Adrenal gland (tissue), 9 donors: ENCODE measurements at regions not wholly inside any gene's neighbourhood (a gene's known extent, or its start where the extent isn't known, plus 50 kb on each side); places are given as distances from the start of the nearest gene placed in this dataset.

Source experiments
- DNase-seq, 7 donors: peaks; one replicate each; pipeline ENCODE4 v3.0.0-alpha.2; 2019 to 2020
- H3K27ac ChIP-seq, 5 donors: fragments of 200-600 bp; sonication (generic) in 4 of 5; 1 replicate in 3 of 5; 2 replicates in 2 of 5; pipeline versions ENCODE4 v1.5.1 to v1.8.0; 2016 to 2020; ENCODE audit warnings: mild to moderate bottlenecking in 1 of 5
- H3K27me3 ChIP-seq: fragments of 200-600 bp; 2 replicates; pipeline ENCODE4 v1.8.0; 2021
- H3K36me3 ChIP-seq, 2 donors: fragments of 200-600 bp; replicated peaks in 1 of 2; 1 replicate in 1 of 2; 2 replicates in 1 of 2; pipeline versions ENCODE4 v1.5.1 to v1.8.0; 2018 to 2022
- H3K4me1 ChIP-seq, 2 donors: fragments of 200-600 bp; replicated peaks in 1 of 2; 1 replicate in 1 of 2; 2 replicates in 1 of 2; pipeline versions ENCODE4 v1.5.1 to v1.8.0; 2018 to 2021
- H3K4me3 ChIP-seq, 4 donors: fragments of 200-600 bp; sonication (generic) in 3 of 4; one replicate each; pipeline ENCODE4 v1.5.1; 2016 to 2018
- H3K9me3 ChIP-seq, 3 donors: fragments of 200-600 bp; sonication (generic) in 1 of 3; replicated peaks in 1 of 3; 1 replicate in 2 of 3; 2 replicates in 1 of 3; pipeline versions ENCODE4 v1.5.1 to v1.8.0; 2016 to 2021
- POLR2A ChIP-seq, 2 donors: fragments of 450-650 bp; IDR thresholded peaks; one replicate each; pipeline ENCODE4 v1.6.1; 2017; ENCODE audit warnings: antibody characterized with exemption in 2 of 2, mild to moderate bottlenecking in 2 of 2, moderate library complexity in 1 of 2
- WGBS, 4 donors: extraction: QIAGEN DNeasy Blood & Tissue Kit in 2 of 4; methylation state at CpG; one replicate each; pipeline versions ENCODE4 v1.1.5 to v1.1.7; 2013 to 2017; 5-methylcytosine and 5-hydroxymethylcytosine counted together
- intact Hi-C, 2 donors: fragments of 100-400 bp; cut with DNase I; formaldehyde crosslinking; loops; one replicate each; pipeline versions ENCODE4 v1.14.1 to v1.15.0; 2022 to 2023
- TF ChIP-seq, protein P1 (sequence below), 6 experiments: fragments of 450-650 bp in 4 of 6; fragments of 200-600 bp in 2 of 6; sonication (generic) in 1 of 6; IDR thresholded peaks; 1 replicate in 5 of 6; 2 replicates in 1 of 6; pipeline versions ENCODE4 v1.5.1 to v1.8.0; 2016 to 2021; ENCODE audit warnings: antibody characterized with exemption in 6 of 6, mild to moderate bottlenecking in 2 of 6, moderate library complexity in 1 of 6
- donor health status: healthy with polysubstance abuse.
- donor health status: Bipolar disorder and iron deficiency.
- donor health status: DM: yes; HTN: yes; CAD: no.
- donor health status: DM: no; HTN: no; CAD: no.
- donor health status: DM: no; HTN: no; CAD: no.

DNA sequence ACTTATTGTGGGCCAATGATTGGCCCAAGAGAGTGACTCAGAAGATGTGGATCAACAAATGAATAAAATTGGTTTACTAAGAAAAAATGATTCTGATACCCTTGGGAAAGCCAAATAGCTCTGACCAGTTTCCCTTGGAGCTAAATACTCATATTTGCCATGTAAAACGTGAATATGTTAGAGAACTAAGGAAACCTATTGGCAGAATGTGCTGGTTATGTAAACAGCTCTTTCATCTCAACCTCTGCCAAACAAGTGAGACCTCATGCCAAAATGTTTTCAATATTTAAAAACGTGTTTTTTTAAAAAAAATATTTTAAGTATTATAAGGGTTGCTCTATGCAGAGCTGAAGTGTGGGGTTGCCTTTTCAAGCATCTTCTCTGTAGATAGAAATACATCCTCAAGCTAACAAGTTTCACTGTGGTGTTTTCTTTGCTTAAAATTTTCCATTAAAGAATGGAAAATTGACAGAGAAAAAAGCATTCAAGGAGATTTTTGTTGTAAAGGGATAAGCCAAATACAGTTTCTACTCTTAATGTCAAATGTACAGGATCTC, 186.9 kb upstream of the TUT7 start:
- Histone ChIP-seq H3K4me3 (no peak overlapping the region), H3K36me3 (no peaks in the 10 kb centered on the region), H3K27ac (no peak overlapping the region), H3K4me1 (no peaks in the 10 kb centered on the region), H3K27me3 (no peaks in the 10 kb centered on the region), H3K9me3 (no peaks in the 10 kb centered on the region)
- WGBS, 4 donors: 35 to 44% (median 37%) methylated on average over 2 of the region's 2 CpGs
- intact Hi-C loops: no loop called here
- TF ChIP-seq, protein P1, sequence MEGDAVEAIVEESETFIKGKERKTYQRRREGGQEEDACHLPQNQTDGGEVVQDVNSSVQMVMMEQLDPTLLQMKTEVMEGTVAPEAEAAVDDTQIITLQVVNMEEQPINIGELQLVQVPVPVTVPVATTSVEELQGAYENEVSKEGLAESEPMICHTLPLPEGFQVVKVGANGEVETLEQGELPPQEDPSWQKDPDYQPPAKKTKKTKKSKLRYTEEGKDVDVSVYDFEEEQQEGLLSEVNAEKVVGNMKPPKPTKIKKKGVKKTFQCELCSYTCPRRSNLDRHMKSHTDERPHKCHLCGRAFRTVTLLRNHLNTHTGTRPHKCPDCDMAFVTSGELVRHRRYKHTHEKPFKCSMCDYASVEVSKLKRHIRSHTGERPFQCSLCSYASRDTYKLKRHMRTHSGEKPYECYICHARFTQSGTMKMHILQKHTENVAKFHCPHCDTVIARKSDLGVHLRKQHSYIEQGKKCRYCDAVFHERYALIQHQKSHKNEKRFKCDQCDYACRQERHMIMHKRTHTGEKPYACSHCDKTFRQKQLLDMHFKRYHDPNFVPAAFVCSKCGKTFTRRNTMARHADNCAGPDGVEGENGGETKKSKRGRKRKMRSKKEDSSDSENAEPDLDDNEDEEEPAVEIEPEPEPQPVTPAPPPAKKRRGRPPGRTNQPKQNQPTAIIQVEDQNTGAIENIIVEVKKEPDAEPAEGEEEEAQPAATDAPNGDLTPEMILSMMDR (IDR thresholded peaks at IDR 0.05): no peak
- TF ChIP-seq POLR2A (IDR thresholded peaks at IDR 0.05): no peak
- DNase-seq: no peak

DNA sequence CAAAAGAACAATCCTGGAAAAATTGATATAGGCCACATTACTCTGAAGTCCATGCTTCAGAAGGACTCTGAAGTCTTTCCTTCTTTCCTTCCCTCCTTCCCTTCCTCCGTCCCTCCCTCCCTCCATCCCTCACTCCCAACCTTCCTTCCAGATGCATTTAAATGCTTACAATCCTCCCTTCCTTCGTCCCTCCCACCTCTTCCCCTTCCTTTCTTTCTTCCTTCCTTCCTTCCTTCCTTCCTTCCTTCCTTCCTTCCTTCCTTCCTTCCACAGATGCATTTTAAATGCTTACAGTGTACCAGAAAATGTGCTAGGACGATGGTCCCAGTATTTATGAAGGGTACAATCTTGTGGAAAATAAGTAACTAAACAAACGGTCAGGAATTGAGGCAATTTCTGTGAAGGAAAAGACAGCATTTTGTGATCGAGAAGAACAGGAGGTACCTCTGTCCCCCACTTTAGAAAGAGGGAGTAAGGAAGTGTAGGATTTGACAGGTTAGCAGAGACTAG, 181.3 kb upstream of the TUT7 start:
- DNase-seq: no peak
- intact Hi-C loops: no loop called here
- H3K27ac ChIP-seq: no peak overlapping the region
- H3K9me3 ChIP-seq: no peaks in the 10 kb centered on the region
- TF ChIP-seq POLR2A (IDR thresholded peaks at IDR 0.05): no peak
- TF ChIP-seq, protein P1 (IDR thresholded peaks at IDR 0.05): no peak
- WGBS, 4 donors: 73 to 81% (median 77%) methylated on average over 5 of the region's 5 CpGs
- H3K27me3 ChIP-seq: no peaks in the 10 kb centered on the region
- no peaks in the 10 kb centered on the region for H3K36me3 ChIP-seq
- H3K4me3 ChIP-seq: no peak overlapping the region
- no peaks in the 10 kb centered on the region for H3K4me1 ChIP-seq

DNA sequence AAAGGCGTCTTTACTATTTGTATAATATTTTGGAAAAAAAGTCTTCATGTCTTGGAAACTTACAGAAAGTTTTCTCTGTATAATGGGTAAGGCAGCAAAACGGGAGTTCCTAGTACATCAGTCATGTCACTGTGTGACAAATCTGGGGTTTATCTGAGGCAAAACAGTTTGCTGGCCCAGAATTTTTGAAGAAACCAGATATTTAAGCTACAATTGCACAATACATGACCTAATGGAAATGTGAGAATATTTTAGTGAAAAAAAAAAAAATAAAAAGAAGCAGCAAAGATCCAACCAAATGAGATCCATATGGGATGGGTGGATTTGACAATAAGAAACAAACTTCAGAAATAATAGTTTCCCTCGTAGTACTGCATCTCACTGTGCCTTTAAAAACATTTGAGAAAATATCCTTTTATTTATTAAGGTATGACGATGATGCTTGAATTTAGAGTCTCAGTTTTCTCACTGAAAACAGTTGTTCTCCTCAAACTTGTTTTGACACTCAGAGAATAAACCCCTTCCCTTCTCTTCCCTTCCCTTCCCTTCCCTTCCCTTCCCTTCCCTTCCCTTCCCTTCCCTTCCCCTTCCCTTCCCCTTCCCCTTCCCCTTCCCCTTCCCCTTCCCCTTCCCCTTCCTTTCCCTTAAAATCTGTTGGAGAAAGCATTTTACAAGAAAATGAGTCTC, 180.5 kb upstream of the TUT7 start:
- 57 to 70% (median 67%) methylated on average over 4 of the region's 4 CpGs for WGBS, 4 donors
- no peaks in the 10 kb centered on the region for H3K4me1 ChIP-seq
- intact Hi-C loops: no loop called here

DNA sequence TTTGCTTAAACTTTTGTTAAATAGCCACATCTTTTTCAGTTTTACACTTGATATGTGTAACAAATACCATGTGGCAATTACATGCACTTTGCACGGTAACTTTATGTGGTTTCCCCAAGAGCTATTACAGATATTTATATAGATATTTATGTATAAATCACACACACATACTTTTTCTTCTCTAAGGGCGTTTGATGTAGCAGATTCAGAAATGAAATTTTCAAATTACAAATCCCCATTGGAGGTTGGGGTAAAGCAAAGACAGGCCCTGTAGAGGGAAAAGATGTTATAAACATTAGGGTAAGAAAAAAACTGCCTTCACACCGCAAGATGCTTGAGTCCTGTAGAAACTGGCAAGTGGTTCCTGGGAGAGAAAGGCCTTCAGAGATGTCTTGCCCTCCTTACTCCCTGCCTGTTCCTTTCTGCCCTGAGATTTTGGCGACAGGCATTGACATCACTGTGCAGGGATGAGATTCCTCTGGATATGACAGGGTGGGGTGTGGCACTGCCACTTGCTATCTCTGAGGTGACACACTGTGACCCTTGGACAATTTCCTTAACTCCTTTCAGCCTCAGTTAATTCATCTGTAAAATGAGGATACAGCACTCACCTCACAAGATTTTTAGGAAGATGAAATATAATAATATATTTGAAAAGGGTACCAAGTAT, 177.9 kb upstream of the TUT7 start:
- no peak overlapping the region for H3K4me3 ChIP-seq
- H3K27ac ChIP-seq: no peak overlapping the region
- no peak for DNase-seq
- intact Hi-C loops: no loop called here
- no peaks in the 10 kb centered on the region for H3K36me3 ChIP-seq
- H3K4me1 ChIP-seq: no peaks in the 10 kb centered on the region
- TF ChIP-seq, protein P1 (IDR thresholded peaks at IDR 0.05): no peak
- no peak for TF ChIP-seq POLR2A (IDR thresholded peaks at IDR 0.05)
- 83 to 95% (median 87%) methylated on average over 4 of the region's 4 CpGs for WGBS, 4 donors
- no peaks in the 10 kb centered on the region for H3K27me3 ChIP-seq
- H3K9me3 ChIP-seq: no peaks in the 10 kb centered on the region

More for the DNA sequence above, 180.5 kb upstream of the TUT7 start:
- no peak for DNase-seq
- Histone ChIP-seq H3K27ac (no peak overlapping the region), H3K4me3 (no peak overlapping the region), H3K9me3 (no peaks in the 10 kb centered on the region), H3K27me3 (no peaks in the 10 kb centered on the region), H3K36me3 (no peaks in the 10 kb centered on the region)
- TF ChIP-seq, protein P1 (IDR thresholded peaks at IDR 0.05): no peak
- TF ChIP-seq POLR2A (IDR thresholded peaks at IDR 0.05): no peak
